ENCODE measurements at regions not wholly inside any gene's neighbourhood (a gene's known extent, or its start where the extent isn't known, plus 50 kb on each side); places are given as distances from the start of the nearest gene placed in this dataset.

- no peaks in the 10 kb centered on the region for H3K9me3 ChIP-seq (ENCODE audit: control insufficient read depth, low read length)
- no peak overlapping the region for H3K4me3 ChIP-seq (ENCODE audit: low read length)
- H3K4me1 ChIP-seq (ENCODE audit: control insufficient read depth, insufficient read depth, low read length), result peaks cover 4% of the 10 kb centered on the region
- no peak for DNase-seq
- no peaks in the 10 kb centered on the region for H3K27me3 ChIP-seq (ENCODE audit: control insufficient read depth, insufficient read depth, low read length, poor library complexity, severe bottlenecking)
- H3K4me1 Mint-ChIP-seq, result peaks cover 5% of the 10 kb centered on the region
- H3K9me3 Mint-ChIP-seq, result peaks cover 7% of the 10 kb centered on the region
- no peaks in the 10 kb centered on the region for H3K36me3 Mint-ChIP-seq (ENCODE audit: low read depth)
- 100% methylated on average over 1 of the region's 1 CpG; no CpG with 5 or more reads in 1 of the 2 experiments for WGBS, 2 experiments (ENCODE audit: insufficient coverage in 1 of 2, insufficient read length in 1 of 2)
- no peak for TF ChIP-seq CTCF (conservative IDR thresholded peaks at IDR 0.05)
- no peak overlapping the region for H3K4me3 Mint-ChIP-seq
- H3K9ac ChIP-seq (ENCODE audit: extremely low read depth, low read length, poor library complexity, severe bottlenecking), result no peak overlapping the region
- H3K27ac Mint-ChIP-seq, result no peak overlapping the region
- H3K27ac ChIP-seq (ENCODE audit: low read depth, low read length), result no peak overlapping the region
- H3K27me3 Mint-ChIP-seq (ENCODE audit: insufficient read depth), result no peaks in the 10 kb centered on the region
- H3K36me3 ChIP-seq (ENCODE audit: control insufficient read depth, insufficient read depth, low read length), result no peaks in the 10 kb centered on the region
Measured at GRCh38 chr13:109924376-109924775, 138.0 kb upstream of the IRS2 start.

- no peak for TF ChIP-seq CTCF (conservative IDR thresholded peaks at IDR 0.05)
- no peaks in the 10 kb centered on the region for H3K9me3 ChIP-seq (ENCODE audit: control insufficient read depth, low read length)
Measured at GRCh38 chr13:109922518-109922917, 136.1 kb upstream of the IRS2 start.

GRCh38 chr13:109919715-109920375, 133.5 kb upstream of the IRS2 start:
- DNase-seq, result no peak
- WGBS, 2 experiments (ENCODE audit: insufficient coverage in 1 of 2, insufficient read length in 1 of 2), result 87 to 100% methylated on average over 3 to 4 of the region's 4 CpGs
- H3K27me3 ChIP-seq (ENCODE audit: control insufficient read depth, insufficient read depth, low read length, poor library complexity, severe bottlenecking), result no peaks in the 10 kb centered on the region
- H3K27me3 Mint-ChIP-seq (ENCODE audit: insufficient read depth), result no peaks in the 10 kb centered on the region
- no peak overlapping the region for H3K27ac ChIP-seq (ENCODE audit: low read depth, low read length)
- no peak overlapping the region for H3K4me3 ChIP-seq (ENCODE audit: low read length)
- H3K4me1 ChIP-seq (ENCODE audit: control insufficient read depth, insufficient read depth, low read length), result peaks cover 4% of the 10 kb centered on the region
- H3K36me3 ChIP-seq (ENCODE audit: control insufficient read depth, insufficient read depth, low read length), result no peaks in the 10 kb centered on the region
- H3K9ac ChIP-seq (ENCODE audit: extremely low read depth, low read length, poor library complexity, severe bottlenecking), result no peak overlapping the region
- no peaks in the 10 kb centered on the region for H3K9me3 ChIP-seq (ENCODE audit: control insufficient read depth, low read length)
- no peaks in the 10 kb centered on the region for H3K36me3 Mint-ChIP-seq (ENCODE audit: low read depth)
- no peaks in the 10 kb centered on the region for H3K9me3 Mint-ChIP-seq
- peaks cover 5% of the 10 kb centered on the region for H3K4me1 Mint-ChIP-seq
- TF ChIP-seq CTCF (conservative IDR thresholded peaks at IDR 0.05), result no peak
- no peak overlapping the region for H3K27ac Mint-ChIP-seq
- H3K4me3 Mint-ChIP-seq, result no peak overlapping the region

More at GRCh38 chr13:109922518-109922917, 136.1 kb upstream of the IRS2 start:
- H3K4me1 Mint-ChIP-seq, result peaks cover 5% of the 10 kb centered on the region
- Histone ChIP-seq H3K27ac (ENCODE audit: low read depth, low read length) (no peak overlapping the region), H3K36me3 (ENCODE audit: control insufficient read depth, insufficient read depth, low read length) (no peaks in the 10 kb centered on the region), H3K4me1 (ENCODE audit: control insufficient read depth, insufficient read depth, low read length) (peaks cover 4% of the 10 kb centered on the region), H3K4me3 (ENCODE audit: low read length) (no peak overlapping the region), H3K27me3 (ENCODE audit: control insufficient read depth, insufficient read depth, low read length, poor library complexity, severe bottlenecking) (no peaks in the 10 kb centered on the region), H3K9ac (ENCODE audit: extremely low read depth, low read length, poor library complexity, severe bottlenecking) (no peak overlapping the region)
- no peak overlapping the region for H3K27ac Mint-ChIP-seq
- H3K9me3 Mint-ChIP-seq, result peaks cover 6% of the 10 kb centered on the region
- no peaks in the 10 kb centered on the region for H3K36me3 Mint-ChIP-seq (ENCODE audit: low read depth)
- no peak overlapping the region for H3K4me3 Mint-ChIP-seq
- 93 to 100% methylated on average over 1 to 2 of the region's 2 CpGs for WGBS, 2 experiments (ENCODE audit: insufficient coverage in 1 of 2, insufficient read length in 1 of 2)
- no peaks in the 10 kb centered on the region for H3K27me3 Mint-ChIP-seq (ENCODE audit: insufficient read depth)
- DNase-seq, result no peak
